ENCODE measurements at regions not wholly inside any gene's neighbourhood (a gene's known extent, or its start where the extent isn't known, plus 50 kb on each side); places are given as distances from the start of the nearest gene placed in this dataset.

GRCh38 chr6:151705993-151706733 lies 101.3 kb upstream of the ESR1 start:
- Histone ChIP-seq H3K4me3 (no peak overlapping the region), H3K36me3 (ENCODE audit: low read depth) (no peaks in the 10 kb centered on the region), H2AFZ (no peak overlapping the region), H3K27ac (no peak overlapping the region), H3K9ac (no peak overlapping the region), H3K4me2 (ENCODE audit: unreplicated experiment) (no peak overlapping the region), H3F3A (ENCODE audit: insufficient read depth) (no peaks in the 10 kb centered on the region), H3K27me3 (replicated peaks; ENCODE audit: insufficient read depth) (no peaks in the 10 kb centered on the region), H3K4me1 (ENCODE audit: insufficient read depth) (no peaks in the 10 kb centered on the region), H4K20me1 (ENCODE audit: insufficient read depth) (no peaks in the 10 kb centered on the region), H3K79me2 (ENCODE audit: insufficient read depth) (no peaks in the 10 kb centered on the region), H3K9me2 (ENCODE audit: insufficient read depth) (no peaks in the 10 kb centered on the region), H3K9me3 (ENCODE audit: low read depth) (no peaks in the 10 kb centered on the region)
- WGBS, 2 experiments (ENCODE audit: low coverage in 1 of 2, low lambda C conversion rate in 2 of 2, missing lambda C conversion rate in 2 of 2): 94 to 96% methylated on average over 5 to 6 of the region's 6 CpGs
- DNase-seq: no peak
- in situ Hi-C loops (cut with MboI): no loop called here
- TF ChIP-seq EZH2 (IDR thresholded peaks at IDR 0.05; ENCODE audit: insufficient read depth, poor library complexity, severe bottlenecking) (no peak), EZH2phosphoT487 (IDR thresholded peaks at IDR 0.05; ENCODE audit: insufficient read depth, low read depth) (no peak)

DNA sequence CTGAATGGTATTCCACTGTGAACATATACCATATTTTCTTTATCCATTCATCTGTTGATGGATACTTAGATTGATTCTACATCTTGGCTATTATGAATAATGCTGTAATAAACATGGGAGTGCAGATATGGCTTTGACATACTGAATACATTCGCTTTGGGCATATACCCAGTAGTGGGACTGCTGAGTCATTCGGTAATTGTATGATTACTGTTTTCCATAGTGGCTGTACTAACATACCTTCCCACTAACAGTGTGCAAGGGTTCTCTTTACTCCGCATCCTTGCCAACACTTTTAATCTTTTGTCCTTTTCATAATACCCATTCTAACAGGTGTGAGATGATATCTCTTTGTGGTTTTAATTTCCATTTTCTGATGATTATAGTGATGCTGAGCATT lies 98.2 kb upstream of the ESR1 start:
- H3K4me2 ChIP-seq (ENCODE audit: unreplicated experiment): no peak overlapping the region
- H4K20me1 ChIP-seq (ENCODE audit: insufficient read depth): no peaks in the 10 kb centered on the region
- DNase-seq: no peak
- no peak overlapping the region for H2AFZ ChIP-seq
- no peaks in the 10 kb centered on the region for H3K79me2 ChIP-seq (ENCODE audit: insufficient read depth)
- H3K9ac ChIP-seq: no peak overlapping the region
- H3F3A ChIP-seq (ENCODE audit: insufficient read depth): no peaks in the 10 kb centered on the region
- in situ Hi-C loops (cut with MboI): no loop called here
- WGBS, 2 experiments (ENCODE audit: low coverage in 1 of 2, low lambda C conversion rate in 2 of 2, missing lambda C conversion rate in 2 of 2): 92 to 96% methylated on average over 3 of the region's 3 CpGs
- no peak for TF ChIP-seq EZH2 (IDR thresholded peaks at IDR 0.05; ENCODE audit: insufficient read depth, poor library complexity, severe bottlenecking)
- TF ChIP-seq EZH2phosphoT487 (IDR thresholded peaks at IDR 0.05; ENCODE audit: insufficient read depth, low read depth): no peak
- no peak overlapping the region for H3K27ac ChIP-seq
- no peak overlapping the region for H3K4me3 ChIP-seq
- no peaks in the 10 kb centered on the region for H3K9me2 ChIP-seq (ENCODE audit: insufficient read depth)
- no peaks in the 10 kb centered on the region for H3K27me3 ChIP-seq (replicated peaks; ENCODE audit: insufficient read depth)
- no peaks in the 10 kb centered on the region for H3K36me3 ChIP-seq (ENCODE audit: low read depth)
- no peaks in the 10 kb centered on the region for H3K4me1 ChIP-seq (ENCODE audit: insufficient read depth)
- no peaks in the 10 kb centered on the region for H3K9me3 ChIP-seq (ENCODE audit: low read depth)

GRCh38 chr6:151716526-151716932 lies 91.0 kb upstream of the ESR1 start:
- no peaks in the 10 kb centered on the region for H3K36me3 ChIP-seq (ENCODE audit: low read depth)
- peaks cover 10% of the 10 kb centered on the region for H3K4me1 ChIP-seq (ENCODE audit: insufficient read depth)
- no peak overlapping the region for H3K4me2 ChIP-seq (ENCODE audit: unreplicated experiment)
- WGBS, 2 experiments (ENCODE audit: low coverage in 1 of 2, low lambda C conversion rate in 2 of 2, missing lambda C conversion rate in 2 of 2): 76 to 84% methylated on average over 5 of the region's 5 CpGs
- no peak overlapping the region for H2AFZ ChIP-seq
- in situ Hi-C loops (cut with MboI): no loop called here
- H4K20me1 ChIP-seq (ENCODE audit: insufficient read depth): no peaks in the 10 kb centered on the region
- H3K9me2 ChIP-seq (ENCODE audit: insufficient read depth): no peaks in the 10 kb centered on the region
- H3K27ac ChIP-seq: no peak overlapping the region
- H3K27me3 ChIP-seq (replicated peaks; ENCODE audit: insufficient read depth): no peaks in the 10 kb centered on the region
- H3K9ac ChIP-seq: no peak overlapping the region
- no peak overlapping the region for H3K4me3 ChIP-seq
- H3K9me3 ChIP-seq (ENCODE audit: low read depth): no peaks in the 10 kb centered on the region
- TF ChIP-seq EZH2phosphoT487 (IDR thresholded peaks at IDR 0.05; ENCODE audit: insufficient read depth, low read depth) (no peak), EZH2 (IDR thresholded peaks at IDR 0.05; ENCODE audit: insufficient read depth, poor library complexity, severe bottlenecking) (no peak)
- H3F3A ChIP-seq (ENCODE audit: insufficient read depth): peaks cover 6% of the 10 kb centered on the region; the same call in 1 of the 2 replicates
- no peak for DNase-seq
- no peaks in the 10 kb centered on the region for H3K79me2 ChIP-seq (ENCODE audit: insufficient read depth)

- Histone ChIP-seq H3K9me2 (ENCODE audit: insufficient read depth) (no peaks in the 10 kb centered on the region), H3K9ac (no peak overlapping the region), H3K4me3 (no peak overlapping the region), H3K36me3 (ENCODE audit: low read depth) (no peaks in the 10 kb centered on the region), H3K27me3 (replicated peaks; ENCODE audit: insufficient read depth) (no peaks in the 10 kb centered on the region), H2AFZ (no peak overlapping the region), H3K4me2 (ENCODE audit: unreplicated experiment) (no peak overlapping the region), H3K79me2 (ENCODE audit: insufficient read depth) (no peaks in the 10 kb centered on the region), H3K9me3 (ENCODE audit: low read depth) (no peaks in the 10 kb centered on the region), H3K4me1 (ENCODE audit: insufficient read depth) (peaks cover 11% of the 10 kb centered on the region), H4K20me1 (ENCODE audit: insufficient read depth) (no peaks in the 10 kb centered on the region), H3K27ac (no peak overlapping the region), H3F3A (ENCODE audit: insufficient read depth) (peaks cover 6% of the 10 kb centered on the region; the same call in 1 of the 2 replicates)
- in situ Hi-C loops (cut with MboI): no loop called here
- no peak for TF ChIP-seq EZH2phosphoT487 (IDR thresholded peaks at IDR 0.05; ENCODE audit: insufficient read depth, low read depth)
- TF ChIP-seq EZH2 (IDR thresholded peaks at IDR 0.05; ENCODE audit: insufficient read depth, poor library complexity, severe bottlenecking): no peak
- no peak for DNase-seq
- 81 to 88% methylated on average over 5 of the region's 5 CpGs for WGBS, 2 experiments (ENCODE audit: low coverage in 1 of 2, low lambda C conversion rate in 2 of 2, missing lambda C conversion rate in 2 of 2)
These were observed 88.4 kb upstream of the ESR1 start for GRCh38 chr6:151719070-151719469.

Measured in GM23248 (cell line).